DND-41 (cell line): ENCODE measurements at regions not wholly inside any gene's neighbourhood (a gene's known extent, or its start where the extent isn't known, plus 50 kb on each side); places are given as distances from the start of the nearest gene placed in this dataset.

Experiments used
- EZH2 ChIP-seq: IDR thresholded peaks from 3 replicates; pipeline ENCODE4 v1.6.1; 2012; ENCODE audit warnings: borderline replicate concordance, low read depth, mild to moderate bottlenecking, moderate library complexity, low read length, inconsistent platforms; ENCODE audit not compliant: severe bottlenecking
- TF ChIP-seq, protein P1 (sequence below): IDR thresholded peaks from 2 replicates; pipeline ENCODE4 v1.5.1; 2012; ENCODE audit warnings: borderline replicate concordance, low read length, moderate library complexity, mild to moderate bottlenecking; ENCODE audit not compliant: poor library complexity, severe bottlenecking; ENCODE audit errors: extremely low read depth

- TF ChIP-seq, protein P1, sequence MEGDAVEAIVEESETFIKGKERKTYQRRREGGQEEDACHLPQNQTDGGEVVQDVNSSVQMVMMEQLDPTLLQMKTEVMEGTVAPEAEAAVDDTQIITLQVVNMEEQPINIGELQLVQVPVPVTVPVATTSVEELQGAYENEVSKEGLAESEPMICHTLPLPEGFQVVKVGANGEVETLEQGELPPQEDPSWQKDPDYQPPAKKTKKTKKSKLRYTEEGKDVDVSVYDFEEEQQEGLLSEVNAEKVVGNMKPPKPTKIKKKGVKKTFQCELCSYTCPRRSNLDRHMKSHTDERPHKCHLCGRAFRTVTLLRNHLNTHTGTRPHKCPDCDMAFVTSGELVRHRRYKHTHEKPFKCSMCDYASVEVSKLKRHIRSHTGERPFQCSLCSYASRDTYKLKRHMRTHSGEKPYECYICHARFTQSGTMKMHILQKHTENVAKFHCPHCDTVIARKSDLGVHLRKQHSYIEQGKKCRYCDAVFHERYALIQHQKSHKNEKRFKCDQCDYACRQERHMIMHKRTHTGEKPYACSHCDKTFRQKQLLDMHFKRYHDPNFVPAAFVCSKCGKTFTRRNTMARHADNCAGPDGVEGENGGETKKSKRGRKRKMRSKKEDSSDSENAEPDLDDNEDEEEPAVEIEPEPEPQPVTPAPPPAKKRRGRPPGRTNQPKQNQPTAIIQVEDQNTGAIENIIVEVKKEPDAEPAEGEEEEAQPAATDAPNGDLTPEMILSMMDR: no peak
- TF ChIP-seq EZH2: no peak
These were observed 834.6 kb downstream of the JRKL start for GRCh38 chr11:97224396-97224795.
